ENCODE measurements at regions not wholly inside any gene's neighbourhood (a gene's known extent, or its start where the extent isn't known, plus 50 kb on each side); places are given as distances from the start of the nearest gene placed in this dataset.

- ChIA-PET POLR2A (interaction anchor here (0.8 kb wide), 1 partner anchor 52 kb away, joined by 3 read pairs; no protein-coding TSS in a partner anchor), CTCF (interaction anchor here (0.6 to 2.2 kb wide), 41 partner anchors 9 to 1019 kb away, joined by 3 to 16 read pairs (median 3); partner anchors contain the start of genes HSF2, PKIB and SERINC1)
- H3K27me3 Mint-ChIP-seq (ENCODE audit: low read depth) = no peaks in the 10 kb centered on the region
- TF ChIP-seq CTCF (IDR thresholded peaks at IDR 0.05) = peak; percentile 50; the same call in 1 of the 2 replicates
- TF ChIP-seq JUN (CRISPR knock-in tag; IDR thresholded peaks at IDR 0.05) = no peak
- peaks cover 15% of the 10 kb centered on the region for H3K4me1 Mint-ChIP-seq
- ATAC-seq (peak; percentile 96), DNase-seq (ENCODE audit: low spot score) (peak; percentile 22)
- no peak overlapping the region for H3K4me3 Mint-ChIP-seq
- H3K36me3 Mint-ChIP-seq = no peaks in the 10 kb centered on the region
- no peak overlapping the region for H3K27ac Mint-ChIP-seq
- H3K9me3 Mint-ChIP-seq = no peaks in the 10 kb centered on the region
Observed at GRCh38 chr6:122869437-122870024, 80.5 kb downstream of the SMPDL3A start.

- ATAC-seq = no peak
Observed at GRCh38 chr6:122871079-122871478, 82.0 kb downstream of the SMPDL3A start.

GRCh38 chr6:122872311-122872710 is 83.3 kb downstream of the SMPDL3A start:
- ChIA-PET POLR2A (no interaction called here), CTCF (interaction anchor here (0.8 to 2.5 kb wide), 3 partner anchors 75 to 508 kb away, joined by 3 to 8 read pairs (median 3); no protein-coding TSS in a partner anchor)
- ATAC-seq = no peak

More at GRCh38 chr6:122871079-122871478, 82.0 kb downstream of the SMPDL3A start:
- no peak overlapping the region for H3K4me3 Mint-ChIP-seq
- POLR2A ChIA-PET = no interaction called here
- no peak for TF ChIP-seq ZNF232 (CRISPR knock-in tag; IDR thresholded peaks at IDR 0.05)
- TF ChIP-seq, protein P1, sequence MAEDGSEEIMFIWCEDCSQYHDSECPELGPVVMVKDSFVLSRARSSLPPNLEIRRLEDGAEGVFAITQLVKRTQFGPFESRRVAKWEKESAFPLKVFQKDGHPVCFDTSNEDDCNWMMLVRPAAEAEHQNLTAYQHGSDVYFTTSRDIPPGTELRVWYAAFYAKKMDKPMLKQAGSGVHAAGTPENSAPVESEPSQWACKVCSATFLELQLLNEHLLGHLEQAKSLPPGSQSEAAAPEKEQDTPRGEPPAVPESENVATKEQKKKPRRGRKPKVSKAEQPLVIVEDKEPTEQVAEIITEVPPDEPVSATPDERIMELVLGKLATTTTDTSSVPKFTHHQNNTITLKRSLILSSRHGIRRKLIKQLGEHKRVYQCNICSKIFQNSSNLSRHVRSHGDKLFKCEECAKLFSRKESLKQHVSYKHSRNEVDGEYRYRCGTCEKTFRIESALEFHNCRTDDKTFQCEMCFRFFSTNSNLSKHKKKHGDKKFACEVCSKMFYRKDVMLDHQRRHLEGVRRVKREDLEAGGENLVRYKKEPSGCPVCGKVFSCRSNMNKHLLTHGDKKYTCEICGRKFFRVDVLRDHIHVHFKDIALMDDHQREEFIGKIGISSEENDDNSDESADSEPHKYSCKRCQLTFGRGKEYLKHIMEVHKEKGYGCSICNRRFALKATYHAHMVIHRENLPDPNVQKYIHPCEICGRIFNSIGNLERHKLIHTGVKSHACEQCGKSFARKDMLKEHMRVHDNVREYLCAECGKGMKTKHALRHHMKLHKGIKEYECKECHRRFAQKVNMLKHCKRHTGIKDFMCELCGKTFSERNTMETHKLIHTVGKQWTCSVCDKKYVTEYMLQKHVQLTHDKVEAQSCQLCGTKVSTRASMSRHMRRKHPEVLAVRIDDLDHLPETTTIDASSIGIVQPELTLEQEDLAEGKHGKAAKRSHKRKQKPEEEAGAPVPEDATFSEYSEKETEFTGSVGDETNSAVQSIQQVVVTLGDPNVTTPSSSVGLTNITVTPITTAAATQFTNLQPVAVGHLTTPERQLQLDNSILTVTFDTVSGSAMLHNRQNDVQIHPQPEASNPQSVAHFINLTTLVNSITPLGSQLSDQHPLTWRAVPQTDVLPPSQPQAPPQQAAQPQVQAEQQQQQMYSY (CRISPR knock-in tag; IDR thresholded peaks at IDR 0.05) = peak; percentile 63
- no peaks in the 10 kb centered on the region for H3K36me3 Mint-ChIP-seq
- H3K9me3 Mint-ChIP-seq = no peaks in the 10 kb centered on the region
- CTCF ChIA-PET = interaction anchor here (0.6 to 2.5 kb wide), 4 partner anchors 32 to 763 kb away, joined by 3 to 8 read pairs (median 3); no protein-coding TSS in a partner anchor
- no peak for DNase-seq (ENCODE audit: low spot score)
- H3K4me1 Mint-ChIP-seq = peaks cover 21% of the 10 kb centered on the region
- H3K27me3 Mint-ChIP-seq (ENCODE audit: low read depth) = no peaks in the 10 kb centered on the region
- H3K27ac Mint-ChIP-seq = no peak overlapping the region

More at GRCh38 chr6:122872311-122872710, 83.3 kb downstream of the SMPDL3A start:
- no peak overlapping the region for H3K27ac Mint-ChIP-seq
- no peaks in the 10 kb centered on the region for H3K36me3 Mint-ChIP-seq
- no peaks in the 10 kb centered on the region for H3K27me3 Mint-ChIP-seq (ENCODE audit: low read depth)
- H3K4me1 Mint-ChIP-seq = peaks cover 21% of the 10 kb centered on the region
- TF ChIP-seq ELF4 (CRISPR knock-in tag; IDR thresholded peaks at IDR 0.05; ENCODE audit: low read depth) (no peak), HMGXB4 (CRISPR knock-in tag; IDR thresholded peaks at IDR 0.05) (no peak), NR3C1 (CRISPR knock-in tag; conservative IDR thresholded peaks at IDR 0.05; ENCODE audit: low read depth) (no peak), ZNF416 (CRISPR knock-in tag; IDR thresholded peaks at IDR 0.05) (no peak), AR (CRISPR knock-in tag; IDR thresholded peaks at IDR 0.05) (no peak), OVOL2 (CRISPR knock-in tag; IDR thresholded peaks at IDR 0.05; ENCODE audit: borderline replicate concordance) (no peak)
- TF ChIP-seq, protein P2, sequence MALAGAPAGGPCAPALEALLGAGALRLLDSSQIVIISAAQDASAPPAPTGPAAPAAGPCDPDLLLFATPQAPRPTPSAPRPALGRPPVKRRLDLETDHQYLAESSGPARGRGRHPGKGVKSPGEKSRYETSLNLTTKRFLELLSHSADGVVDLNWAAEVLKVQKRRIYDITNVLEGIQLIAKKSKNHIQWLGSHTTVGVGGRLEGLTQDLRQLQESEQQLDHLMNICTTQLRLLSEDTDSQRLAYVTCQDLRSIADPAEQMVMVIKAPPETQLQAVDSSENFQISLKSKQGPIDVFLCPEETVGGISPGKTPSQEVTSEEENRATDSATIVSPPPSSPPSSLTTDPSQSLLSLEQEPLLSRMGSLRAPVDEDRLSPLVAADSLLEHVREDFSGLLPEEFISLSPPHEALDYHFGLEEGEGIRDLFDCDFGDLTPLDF (CRISPR knock-in tag; IDR thresholded peaks at IDR 0.05) = no peak
- TF ChIP-seq, protein P3, sequence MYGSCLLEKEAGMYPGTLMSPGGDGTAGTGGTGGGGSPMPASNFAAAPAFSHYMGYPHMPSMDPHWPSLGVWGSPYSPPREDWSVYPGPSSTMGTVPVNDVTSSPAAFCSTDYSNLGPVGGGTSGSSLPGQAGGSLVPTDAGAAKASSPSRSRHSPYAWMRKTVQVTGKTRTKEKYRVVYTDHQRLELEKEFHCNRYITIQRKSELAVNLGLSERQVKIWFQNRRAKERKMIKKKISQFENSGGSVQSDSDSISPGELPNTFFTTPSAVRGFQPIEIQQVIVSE (CRISPR knock-in tag; IDR thresholded peaks at IDR 0.05; ENCODE audit: borderline replicate concordance) = no peak
- DNase-seq (ENCODE audit: low spot score) = no peak
- no peaks in the 10 kb centered on the region for H3K9me3 Mint-ChIP-seq
- H3K4me3 Mint-ChIP-seq = no peak overlapping the region

Data from WTC11 (cell line).